ENCODE measurements at regions not wholly inside any gene's neighbourhood (a gene's known extent, or its start where the extent isn't known, plus 50 kb on each side); places are given as distances from the start of the nearest gene placed in this dataset.

DNA sequence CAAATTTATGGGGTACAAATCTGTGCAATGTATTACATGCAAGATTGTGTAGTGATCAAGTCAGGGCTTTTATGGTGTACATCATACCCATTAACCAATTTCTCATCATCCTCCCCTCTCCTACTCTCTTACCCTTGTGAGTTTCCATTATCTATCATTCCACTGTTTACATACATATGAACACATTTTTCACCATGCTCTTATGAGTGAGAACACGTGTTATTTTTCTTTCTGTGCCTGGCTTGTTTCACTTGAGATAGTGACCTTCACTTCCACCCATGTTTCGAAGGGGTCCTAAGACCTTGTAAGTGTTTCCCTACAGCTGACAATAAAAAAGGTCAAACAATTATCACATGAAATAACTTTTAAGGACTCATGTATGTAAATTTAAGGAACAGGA lies 281.7 kb upstream of the CD180 start:
- no peak overlapping the region for H3K27ac ChIP-seq
- no peaks in the 10 kb centered on the region for H3K27me3 ChIP-seq (replicated peaks; ENCODE audit: insufficient read depth)
- no peak overlapping the region for H3K4me3 ChIP-seq
- ATAC-seq (ENCODE audit: insufficient number of reproducible peaks, low FRiP score, low read depth), result no peak
- TF ChIP-seq, protein P1, sequence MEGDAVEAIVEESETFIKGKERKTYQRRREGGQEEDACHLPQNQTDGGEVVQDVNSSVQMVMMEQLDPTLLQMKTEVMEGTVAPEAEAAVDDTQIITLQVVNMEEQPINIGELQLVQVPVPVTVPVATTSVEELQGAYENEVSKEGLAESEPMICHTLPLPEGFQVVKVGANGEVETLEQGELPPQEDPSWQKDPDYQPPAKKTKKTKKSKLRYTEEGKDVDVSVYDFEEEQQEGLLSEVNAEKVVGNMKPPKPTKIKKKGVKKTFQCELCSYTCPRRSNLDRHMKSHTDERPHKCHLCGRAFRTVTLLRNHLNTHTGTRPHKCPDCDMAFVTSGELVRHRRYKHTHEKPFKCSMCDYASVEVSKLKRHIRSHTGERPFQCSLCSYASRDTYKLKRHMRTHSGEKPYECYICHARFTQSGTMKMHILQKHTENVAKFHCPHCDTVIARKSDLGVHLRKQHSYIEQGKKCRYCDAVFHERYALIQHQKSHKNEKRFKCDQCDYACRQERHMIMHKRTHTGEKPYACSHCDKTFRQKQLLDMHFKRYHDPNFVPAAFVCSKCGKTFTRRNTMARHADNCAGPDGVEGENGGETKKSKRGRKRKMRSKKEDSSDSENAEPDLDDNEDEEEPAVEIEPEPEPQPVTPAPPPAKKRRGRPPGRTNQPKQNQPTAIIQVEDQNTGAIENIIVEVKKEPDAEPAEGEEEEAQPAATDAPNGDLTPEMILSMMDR (IDR thresholded peaks at IDR 0.05), result no peak
- H3K4me1 ChIP-seq (ENCODE audit: control insufficient read depth in 1 of 2, low read depth in 2 of 2), result no peaks in the 10 kb centered on the region
- DNase-seq (ENCODE audit: low spot score), result no peak
- H3K36me3 ChIP-seq, result no peaks in the 10 kb centered on the region
- no peaks in the 10 kb centered on the region for H3K9me3 ChIP-seq

DNA sequence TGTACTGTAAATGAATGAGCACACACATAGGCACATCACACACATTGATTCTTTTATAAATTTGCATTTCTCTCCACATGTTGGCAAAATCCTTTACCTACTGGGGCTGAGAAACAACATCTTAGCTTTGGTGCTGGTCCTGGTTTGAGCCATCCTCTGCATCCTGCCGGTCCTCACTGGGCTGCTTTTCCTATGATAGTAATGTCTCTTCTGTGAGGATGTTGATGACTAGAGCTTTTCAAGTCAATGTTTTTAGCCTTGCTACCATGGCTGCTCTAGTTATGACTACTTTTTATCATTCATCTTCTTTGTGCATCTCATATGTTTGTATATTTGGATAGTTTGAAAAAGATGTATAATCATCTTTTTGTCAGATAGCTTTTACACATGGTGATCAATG lies 280.4 kb upstream of the CD180 start:
- no peaks in the 10 kb centered on the region for H3K36me3 ChIP-seq
- H3K27ac ChIP-seq, result no peak overlapping the region
- H3K27me3 ChIP-seq (replicated peaks; ENCODE audit: insufficient read depth), result no peaks in the 10 kb centered on the region
- TF ChIP-seq, protein P1 (IDR thresholded peaks at IDR 0.05), result no peak
- DNase-seq (ENCODE audit: low spot score), result no peak
- no peaks in the 10 kb centered on the region for H3K4me1 ChIP-seq (ENCODE audit: control insufficient read depth in 1 of 2, low read depth in 2 of 2)
- H3K4me3 ChIP-seq, result no peak overlapping the region
- ATAC-seq (ENCODE audit: insufficient number of reproducible peaks, low FRiP score, low read depth), result no peak
- no peaks in the 10 kb centered on the region for H3K9me3 ChIP-seq

DNA sequence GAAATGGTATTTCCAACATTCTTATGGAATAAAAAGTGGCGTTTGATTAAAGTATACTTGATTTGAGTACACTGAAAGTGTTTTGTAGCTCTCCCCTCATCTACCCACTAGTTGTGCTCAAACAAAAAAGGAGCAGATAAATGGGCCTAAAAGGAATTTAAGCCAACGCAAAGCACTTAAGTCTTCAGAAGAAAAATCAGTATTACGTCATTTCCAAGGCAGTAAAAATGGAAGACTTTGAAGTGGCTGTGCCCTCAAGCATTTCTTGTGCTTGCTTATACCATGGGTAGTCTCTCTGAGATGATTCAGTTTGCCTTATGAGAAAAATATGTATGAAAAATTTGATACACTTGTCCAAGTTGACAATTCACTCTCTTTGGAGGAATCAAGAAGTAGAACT lies 279.9 kb upstream of the CD180 start:
- no peak for DNase-seq (ENCODE audit: low spot score)
- Histone ChIP-seq H3K27ac (no peak overlapping the region), H3K4me3 (no peak overlapping the region), H3K27me3 (replicated peaks; ENCODE audit: insufficient read depth) (no peaks in the 10 kb centered on the region), H3K9me3 (no peaks in the 10 kb centered on the region), H3K36me3 (no peaks in the 10 kb centered on the region), H3K4me1 (ENCODE audit: control insufficient read depth in 1 of 2, low read depth in 2 of 2) (no peaks in the 10 kb centered on the region)
- TF ChIP-seq, protein P1 (IDR thresholded peaks at IDR 0.05), result no peak
- ATAC-seq (ENCODE audit: insufficient number of reproducible peaks, low FRiP score, low read depth), result no peak

DNA sequence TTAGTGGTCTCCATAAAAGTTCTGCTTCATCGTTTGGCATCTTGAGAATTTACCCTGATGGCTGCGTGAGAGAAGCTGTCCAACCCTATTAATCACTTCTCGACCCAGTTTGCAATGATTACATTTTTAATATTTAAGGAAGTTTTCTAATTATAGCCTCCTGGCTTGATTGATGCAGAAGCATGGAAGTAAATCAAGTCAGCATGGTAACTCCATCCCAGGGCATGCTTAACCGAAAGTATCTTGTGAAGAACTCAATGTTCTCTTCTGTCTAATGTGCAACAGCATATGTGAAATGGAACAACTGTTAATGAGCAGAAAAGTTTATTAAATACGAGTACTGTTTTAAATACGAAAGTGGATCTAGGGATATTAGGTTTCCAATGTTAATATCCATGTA lies 278.9 kb upstream of the CD180 start:
- H3K4me1 ChIP-seq (ENCODE audit: control insufficient read depth in 1 of 2, low read depth in 2 of 2), result no peaks in the 10 kb centered on the region
- no peak overlapping the region for H3K4me3 ChIP-seq
- no peak for ATAC-seq (ENCODE audit: insufficient number of reproducible peaks, low FRiP score, low read depth)

DNA sequence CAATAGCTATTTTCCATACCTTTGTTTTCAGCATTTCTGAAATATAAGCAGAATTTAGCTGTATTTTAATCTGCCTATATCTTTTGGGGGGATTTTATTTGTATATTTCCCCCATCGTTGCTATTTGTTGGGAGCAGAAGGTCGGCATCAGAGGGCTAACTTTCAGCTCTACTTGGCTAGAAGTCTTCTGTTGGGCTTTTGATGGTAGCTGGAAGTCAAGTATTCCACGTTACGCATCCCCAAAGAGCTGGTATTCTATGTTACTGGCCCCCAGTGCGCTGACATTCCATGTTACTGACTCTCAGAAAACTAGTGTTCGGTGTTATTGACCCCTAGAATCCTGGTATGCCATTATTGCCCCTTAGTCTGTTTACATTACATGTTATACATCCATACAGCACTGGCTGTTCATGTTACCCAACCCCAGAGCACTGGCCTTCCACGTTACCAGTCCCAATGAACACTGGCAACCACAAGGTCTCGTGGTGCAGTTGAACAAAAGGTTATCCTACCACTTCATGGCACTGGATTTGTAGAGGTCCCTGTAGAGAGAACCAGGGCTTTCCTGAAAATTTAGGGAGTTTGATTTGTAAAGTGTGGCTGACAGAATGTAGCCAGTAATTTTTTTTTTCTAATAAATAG lies 278.1 kb upstream of the CD180 start:
- no peak overlapping the region for H3K27ac ChIP-seq

More for the DNA sequence above, 278.9 kb upstream of the CD180 start:
- TF ChIP-seq, protein P1 (IDR thresholded peaks at IDR 0.05), result no peak
- Histone ChIP-seq H3K27me3 (replicated peaks; ENCODE audit: insufficient read depth) (no peaks in the 10 kb centered on the region), H3K27ac (no peak overlapping the region), H3K9me3 (no peaks in the 10 kb centered on the region), H3K36me3 (no peaks in the 10 kb centered on the region)
- DNase-seq (ENCODE audit: low spot score), result no peak

More for the DNA sequence above, 278.1 kb upstream of the CD180 start:
- no peaks in the 10 kb centered on the region for H3K9me3 ChIP-seq
- TF ChIP-seq, protein P1 (IDR thresholded peaks at IDR 0.05), result no peak
- H3K4me1 ChIP-seq (ENCODE audit: control insufficient read depth in 1 of 2, low read depth in 2 of 2), result no peaks in the 10 kb centered on the region
- no peak for DNase-seq (ENCODE audit: low spot score)
- no peaks in the 10 kb centered on the region for H3K27me3 ChIP-seq (replicated peaks; ENCODE audit: insufficient read depth)
- ATAC-seq (ENCODE audit: insufficient number of reproducible peaks, low FRiP score, low read depth), result no peak
- no peaks in the 10 kb centered on the region for H3K36me3 ChIP-seq
- H3K4me3 ChIP-seq, result no peak overlapping the region
